DMS53 (cell line): ENCODE measurements at regions not wholly inside any gene's neighbourhood (a gene's known extent, or its start where the extent isn't known, plus 50 kb on each side); places are given as distances from the start of the nearest gene placed in this dataset.
A peak's percentile ranks its signal among the peaks of the same experiment; 100 is the strongest.

Experiments
- DNase-seq: peaks from one replicate; lab custom pipeline; 2025; lab: John Stamatoyannopoulos, UW

DNA sequence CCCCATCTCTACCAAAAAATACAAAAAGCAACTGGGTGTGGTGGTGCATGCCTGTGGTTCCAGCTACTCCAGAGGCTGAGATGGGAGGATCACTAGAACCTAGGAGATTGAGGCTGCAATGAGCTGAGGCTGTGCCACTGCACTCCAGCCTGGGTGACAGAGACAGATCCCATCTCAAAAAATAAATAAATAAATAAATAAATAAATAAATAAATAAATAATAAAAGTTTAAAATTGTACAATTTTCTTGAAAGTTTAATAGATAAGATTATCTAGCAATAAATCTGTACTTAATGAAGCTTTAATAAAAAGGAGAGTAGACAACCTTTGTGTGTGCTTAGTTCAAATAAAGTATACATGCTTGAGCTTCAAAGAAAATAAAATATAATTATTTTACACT, 310.0 kb upstream of the LRIG3 start:
- no peak for DNase-seq

- DNase-seq, result no peak
Measured at GRCh38 chr12:59219148-59219547, 298.8 kb upstream of the LRIG3 start.

GRCh38 chr12:59196989-59197388, 276.7 kb upstream of the LRIG3 start:
- no peak for DNase-seq

- peak; percentile 12 for DNase-seq
Measured at GRCh38 chr12:59194794-59195193, 274.5 kb upstream of the LRIG3 start.

DNA sequence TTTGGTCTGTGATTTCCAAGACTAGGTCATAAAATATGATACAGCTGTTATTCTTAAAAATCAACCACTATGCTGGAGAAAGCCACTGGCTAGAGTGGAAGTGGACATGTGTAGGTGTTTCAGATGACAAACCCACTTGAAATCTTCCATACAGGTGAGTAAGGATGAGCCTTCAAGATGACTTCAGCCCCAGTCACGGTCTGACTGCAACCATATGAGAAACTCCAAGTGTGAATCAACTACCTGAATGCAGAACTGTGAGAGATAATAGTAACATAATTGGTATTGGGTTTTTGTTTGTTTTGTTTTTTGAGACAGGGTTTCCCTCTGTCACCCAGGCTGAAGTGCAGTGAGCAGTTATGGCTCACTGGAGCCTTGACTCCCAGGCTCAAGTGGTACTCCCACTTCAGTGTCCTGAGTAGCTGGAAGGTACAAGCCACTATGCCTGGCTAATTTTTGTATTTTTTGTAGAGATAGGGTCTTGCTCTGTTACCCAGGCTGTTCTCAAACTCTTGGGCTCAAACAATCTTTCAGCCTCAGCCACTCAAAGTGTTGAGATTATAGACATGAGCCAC, 273.3 kb upstream of the LRIG3 start:
- peak; percentile 45 for DNase-seq

GRCh38 chr12:59191372-59191771, 271.1 kb upstream of the LRIG3 start:
- peak; percentile 7 for DNase-seq

- DNase-seq, result no peak
Measured at GRCh38 chr12:59186451-59186850, 266.1 kb upstream of the LRIG3 start.

DNA sequence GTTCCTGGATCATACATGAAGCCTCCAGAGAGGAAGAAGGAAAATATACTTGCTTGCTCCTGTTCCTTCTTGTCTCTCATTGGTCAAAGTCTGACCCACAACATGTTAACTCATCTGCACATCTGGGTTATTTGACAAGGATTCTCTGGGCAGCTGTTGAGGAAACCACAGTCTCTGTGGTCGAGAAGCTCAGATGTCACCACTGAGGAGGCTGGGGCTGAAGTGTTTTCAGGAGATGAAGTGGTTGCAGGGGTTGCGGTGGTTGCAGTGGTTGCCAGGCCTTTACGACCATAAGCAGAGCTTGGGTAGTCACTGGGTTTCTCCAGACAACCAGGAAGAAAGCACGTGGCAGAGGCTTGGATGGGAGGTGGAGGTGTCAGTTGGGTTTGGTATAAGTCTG, 265.0 kb upstream of the LRIG3 start:
- no peak for DNase-seq

DNA sequence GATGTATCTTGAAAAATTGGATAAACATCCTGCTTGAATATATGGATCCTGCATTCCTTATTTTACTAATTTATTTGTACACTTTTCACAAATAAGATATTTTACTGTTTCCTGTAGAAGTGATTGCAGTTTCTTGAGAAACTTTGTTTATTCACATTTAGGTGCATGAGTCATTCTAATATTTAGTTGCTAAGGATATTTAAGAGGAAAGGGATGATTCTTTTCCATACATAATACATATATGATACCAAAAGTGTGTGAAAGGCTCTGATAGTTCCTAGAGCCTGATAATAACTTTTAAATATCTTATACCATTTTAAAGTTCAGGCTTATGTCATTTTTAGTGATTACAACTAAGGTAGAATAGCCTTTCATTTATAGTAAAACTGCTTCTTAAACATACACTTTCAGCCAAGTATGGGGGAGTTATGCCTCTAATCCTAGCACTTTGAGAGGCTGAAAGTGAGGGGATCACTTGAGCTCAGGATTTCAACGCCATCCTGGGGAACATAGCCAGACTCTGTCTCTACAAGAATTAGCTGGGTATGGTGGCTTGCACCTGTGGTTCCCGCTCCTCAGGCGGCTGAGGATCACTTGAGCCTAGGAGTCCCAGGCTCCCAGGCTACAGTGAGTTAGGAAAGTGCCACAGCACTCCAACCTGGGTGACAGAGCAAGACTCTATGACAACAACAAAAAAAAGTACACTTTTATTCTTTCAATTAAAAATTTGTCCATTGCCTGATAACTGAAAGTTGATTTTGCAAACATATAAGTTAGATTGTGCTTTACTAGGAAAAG, 262.6 kb upstream of the LRIG3 start:
- DNase-seq, result peak; percentile 11

DNA sequence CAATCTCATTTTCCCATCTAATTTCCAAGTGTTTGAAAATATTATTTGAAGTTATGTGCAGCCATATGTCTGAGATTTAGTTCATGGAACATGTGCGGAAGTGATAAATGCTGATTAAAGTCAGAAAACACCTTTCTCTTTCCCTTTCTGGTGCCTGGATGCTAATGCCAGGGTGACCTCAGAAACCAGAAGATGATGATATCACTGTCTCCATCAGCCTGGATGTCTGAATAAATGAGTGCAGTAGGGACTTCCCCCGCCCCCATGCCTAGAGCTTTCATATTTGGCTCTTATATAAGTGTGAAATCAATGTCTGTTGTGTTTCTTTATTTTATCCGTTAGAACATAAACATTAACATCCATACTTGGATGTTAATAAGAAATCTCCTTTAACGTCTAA, 261.9 kb upstream of the LRIG3 start:
- no peak for DNase-seq

DNA sequence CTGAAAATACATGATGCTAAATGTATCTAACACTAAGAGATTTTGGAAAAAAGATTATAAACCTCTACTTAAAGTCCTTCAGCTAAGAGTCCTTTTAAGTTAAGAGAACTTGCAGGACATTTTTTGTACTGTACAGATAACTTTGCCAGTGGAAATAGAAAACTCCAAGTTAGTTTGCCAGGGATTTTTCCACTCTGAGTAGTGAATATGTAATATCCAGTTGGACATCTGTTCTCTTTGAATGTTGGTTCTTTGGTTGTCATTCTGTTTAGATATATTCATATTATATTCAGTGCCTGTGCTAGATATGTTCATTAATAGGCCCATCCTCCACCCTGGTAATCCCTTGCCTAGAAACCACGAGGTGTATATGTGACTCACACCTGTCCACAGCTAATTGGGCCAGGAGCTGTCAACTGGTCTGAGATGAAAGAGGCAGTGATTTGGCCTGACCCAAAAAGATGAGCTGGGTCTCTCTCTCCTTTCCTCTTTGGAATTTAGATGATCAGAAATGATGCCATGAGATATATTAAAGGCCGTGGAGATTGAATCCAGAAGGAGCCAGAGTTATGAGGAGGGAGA, 261.0 kb upstream of the LRIG3 start:
- peak; percentile 27 for DNase-seq

- no peak for DNase-seq
Measured at GRCh38 chr12:59179231-59179630, 258.9 kb upstream of the LRIG3 start.

DNA sequence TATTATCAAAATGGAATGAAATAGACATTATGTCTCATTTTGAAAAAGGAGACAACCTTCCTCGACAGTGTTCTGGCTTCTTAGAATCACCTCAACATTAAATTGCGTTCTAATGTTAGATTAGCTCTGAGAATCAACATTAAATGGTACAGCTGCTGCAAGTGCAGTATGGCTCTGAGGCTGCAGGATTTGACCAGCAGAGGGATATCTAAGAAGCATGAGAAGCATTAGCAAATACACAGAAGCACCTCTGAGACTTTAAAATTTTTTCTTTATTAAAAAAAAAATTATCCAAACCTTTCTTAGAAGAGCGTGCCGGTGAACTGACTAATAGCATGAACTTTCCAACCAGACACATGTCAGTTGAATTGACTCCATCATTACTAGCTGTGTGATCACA, 253.4 kb upstream of the LRIG3 start:
- DNase-seq, result peak; percentile 8

DNA sequence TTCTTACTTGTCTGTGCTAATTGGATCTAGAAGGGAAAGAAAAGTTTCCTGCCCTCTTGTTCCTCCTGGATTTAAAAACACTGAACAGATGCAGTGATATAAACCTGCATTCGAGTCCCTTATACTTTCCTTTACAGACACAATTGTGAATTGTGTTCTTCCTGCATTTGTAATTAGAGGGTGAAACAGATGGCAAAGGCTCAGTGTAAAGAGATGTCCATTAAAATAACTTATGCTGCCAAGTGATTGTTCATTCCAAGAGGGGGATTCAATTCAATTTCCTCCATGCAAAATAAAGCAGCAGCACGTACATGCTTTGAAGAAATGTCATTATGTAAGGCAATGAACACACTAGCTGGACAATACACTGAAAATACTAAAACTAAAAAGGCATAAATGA, 248.3 kb upstream of the LRIG3 start:
- no peak for DNase-seq

GRCh38 chr12:59166457-59166856, 246.2 kb upstream of the LRIG3 start:
- peak; percentile 15 for DNase-seq

DNA sequence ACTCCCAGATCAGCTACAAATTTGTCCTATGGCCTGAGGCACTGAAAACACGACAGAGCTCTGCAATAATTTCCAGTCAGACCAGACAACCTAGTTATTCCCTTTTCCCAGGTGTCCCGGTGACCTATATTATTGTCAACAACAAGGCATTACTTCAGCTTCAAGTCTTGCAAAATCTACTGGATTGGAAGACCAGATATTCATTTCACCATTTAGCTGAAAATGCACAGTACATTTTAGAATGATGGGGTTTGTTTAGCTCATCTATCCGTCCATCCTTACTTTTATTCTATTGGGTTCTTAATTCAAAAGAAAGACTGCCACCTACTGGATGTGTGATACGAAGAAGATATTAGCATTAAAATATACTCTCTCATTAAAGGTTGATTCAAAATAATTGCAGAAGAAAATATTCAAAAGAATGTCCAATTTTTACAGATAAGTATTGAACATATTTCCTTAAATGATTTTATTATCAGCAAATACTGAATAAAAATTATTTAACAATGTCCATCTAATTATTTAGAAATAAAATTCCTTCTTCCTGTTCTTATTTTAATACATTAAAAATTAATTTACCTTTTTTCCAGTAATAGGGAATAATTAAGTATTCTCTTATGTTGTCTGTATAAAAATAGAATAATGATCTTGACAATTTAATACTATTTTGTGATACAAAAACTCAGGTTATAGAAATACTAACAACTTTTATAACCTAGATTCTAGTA, 244.9 kb upstream of the LRIG3 start:
- DNase-seq, result peak; percentile 78

GRCh38 chr12:59164226-59164625, 243.9 kb upstream of the LRIG3 start:
- DNase-seq, result no peak

GRCh38 chr12:59158681-59159080, 238.4 kb upstream of the LRIG3 start:
- no peak for DNase-seq

DNA sequence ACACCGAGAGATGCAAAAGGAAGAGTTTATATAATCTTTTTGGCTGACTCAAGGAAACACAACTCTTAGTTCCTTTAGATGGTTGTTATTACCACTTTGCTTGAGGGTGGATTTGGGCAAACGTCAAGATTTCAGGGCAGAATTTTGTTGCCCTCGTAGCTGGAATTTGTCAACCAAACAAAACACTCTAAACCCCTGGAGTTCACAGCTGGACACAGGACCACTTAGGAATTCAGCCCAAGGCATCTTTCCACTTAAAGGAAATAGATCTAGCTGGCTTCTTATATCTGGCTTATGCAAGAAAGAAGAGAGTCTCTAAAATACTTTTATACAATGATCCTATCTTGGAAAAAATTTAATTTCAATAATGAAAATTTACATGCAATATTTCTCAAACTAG, 237.8 kb upstream of the LRIG3 start:
- no peak for DNase-seq

DNA sequence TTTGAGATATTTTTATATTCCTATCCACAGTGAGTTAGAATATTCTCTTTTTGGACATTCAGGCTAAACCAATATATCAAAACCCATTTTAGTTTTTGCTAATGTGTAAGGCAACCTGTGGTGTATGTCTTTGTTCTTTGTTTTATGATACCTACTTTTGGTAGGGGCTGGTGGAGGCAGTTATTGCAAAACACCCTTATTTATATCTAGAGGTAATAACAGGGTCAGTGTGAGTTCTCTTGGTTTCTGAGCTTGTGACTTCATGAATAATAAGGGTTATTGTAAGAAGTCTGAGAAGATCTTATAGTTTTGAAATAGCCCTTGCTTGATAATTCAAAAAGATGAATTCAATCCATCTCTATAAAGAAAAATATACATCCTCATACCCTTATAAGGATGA, 235.1 kb upstream of the LRIG3 start:
- no peak for DNase-seq

- DNase-seq, result no peak
Measured at GRCh38 chr12:59151243-59151642, 230.9 kb upstream of the LRIG3 start.

DNA sequence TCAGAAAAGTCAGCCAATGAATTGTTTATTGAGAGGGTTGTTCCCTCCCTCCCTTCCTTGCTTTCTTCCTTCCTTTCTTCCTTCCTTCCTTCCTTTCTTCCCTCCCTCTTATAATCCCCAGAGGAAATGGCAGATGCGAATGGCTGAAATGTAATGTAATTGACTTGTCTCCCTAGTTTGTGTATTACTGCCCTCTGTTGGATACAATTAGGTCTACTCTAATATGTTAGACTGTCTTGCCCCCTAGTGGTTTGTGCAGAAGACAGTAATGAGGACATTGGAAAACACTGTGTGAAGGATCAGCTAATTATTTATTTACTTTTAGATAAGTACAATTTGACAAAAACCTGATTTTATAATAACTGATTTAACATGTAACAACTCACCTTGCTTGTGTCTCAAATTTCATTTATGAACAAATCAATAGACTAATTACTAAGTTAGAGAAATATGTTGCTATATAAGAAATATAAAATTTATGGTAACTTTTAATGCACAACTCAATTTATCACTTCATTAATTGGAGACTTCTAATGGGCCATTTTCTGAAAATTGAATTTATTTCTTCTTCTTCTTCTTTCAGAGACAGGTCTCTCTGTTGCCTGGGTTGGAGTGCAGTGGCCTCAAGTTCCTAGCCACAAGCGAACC, 229.8 kb upstream of the LRIG3 start:
- DNase-seq, result peak; percentile 95
